GM23248 (cell line): ENCODE measurements at regions not wholly inside any gene's neighbourhood (a gene's known extent, or its start where the extent isn't known, plus 50 kb on each side); places are given as distances from the start of the nearest gene placed in this dataset.
"Not testable (repeated sequence)": the region's sequence is repeated elsewhere in the genome, so short reads cannot be mapped to it uniquely, and the experiment has no call there.

Source experiments
- EZH2 ChIP-seq: fragments of 200-600 bp; sonication (generic); IDR thresholded peaks from 2 replicates; pipeline ENCODE4 v1.6.1; 2018; ENCODE audit warnings: antibody characterized with exemption, mild to moderate bottlenecking; ENCODE audit not compliant: insufficient read depth, poor library complexity, severe bottlenecking
- EZH2phosphoT487 ChIP-seq: fragments of 200-600 bp; sonication (generic); IDR thresholded peaks from 2 replicates; pipeline ENCODE4 v1.6.1; 2018; ENCODE audit warnings: antibody characterized with exemption, moderate library complexity, mild to moderate bottlenecking, low read depth; ENCODE audit not compliant: insufficient read depth

- not testable (repeated sequence) for TF ChIP-seq EZH2phosphoT487, EZH2
Observed at GRCh38 chr10:3373374-3374027, 200.9 kb upstream of the PITRM1 start.
